Activated CD4-positive, alpha-beta T cell treated with anti-CD3 and anti-CD28 coated beads for 4 hours (primary cell): ENCODE measurements at regions not wholly inside any gene's neighbourhood (a gene's known extent, or its start where the extent isn't known, plus 50 kb on each side); places are given as distances from the start of the nearest gene placed in this dataset.

ENCODE experiments used
- DNase-seq, 2 donors: peaks; one replicate each; pipeline ENCODE4 v3.0.0-alpha.2; 2020

DNA sequence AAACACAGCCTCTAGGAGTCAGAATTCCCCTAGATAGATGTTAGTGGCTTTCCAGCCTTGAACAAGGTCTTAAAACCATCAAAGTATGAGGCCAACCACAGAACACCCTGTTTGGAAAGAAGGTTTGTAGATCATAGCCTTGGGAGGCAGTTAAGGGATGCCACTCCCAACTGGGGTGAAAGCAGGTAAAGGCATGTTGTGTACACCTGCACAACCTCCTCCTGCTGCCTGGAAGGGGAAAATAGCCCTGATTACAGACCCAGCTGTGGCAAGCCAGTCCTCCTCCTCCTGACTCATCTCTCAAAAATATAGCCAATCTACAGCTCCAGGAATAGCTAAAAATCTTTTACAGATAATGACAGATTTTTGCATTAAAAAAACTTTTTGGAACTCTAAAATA is 108.1 kb downstream of the RBM43 start:
- no peak for DNase-seq

DNA sequence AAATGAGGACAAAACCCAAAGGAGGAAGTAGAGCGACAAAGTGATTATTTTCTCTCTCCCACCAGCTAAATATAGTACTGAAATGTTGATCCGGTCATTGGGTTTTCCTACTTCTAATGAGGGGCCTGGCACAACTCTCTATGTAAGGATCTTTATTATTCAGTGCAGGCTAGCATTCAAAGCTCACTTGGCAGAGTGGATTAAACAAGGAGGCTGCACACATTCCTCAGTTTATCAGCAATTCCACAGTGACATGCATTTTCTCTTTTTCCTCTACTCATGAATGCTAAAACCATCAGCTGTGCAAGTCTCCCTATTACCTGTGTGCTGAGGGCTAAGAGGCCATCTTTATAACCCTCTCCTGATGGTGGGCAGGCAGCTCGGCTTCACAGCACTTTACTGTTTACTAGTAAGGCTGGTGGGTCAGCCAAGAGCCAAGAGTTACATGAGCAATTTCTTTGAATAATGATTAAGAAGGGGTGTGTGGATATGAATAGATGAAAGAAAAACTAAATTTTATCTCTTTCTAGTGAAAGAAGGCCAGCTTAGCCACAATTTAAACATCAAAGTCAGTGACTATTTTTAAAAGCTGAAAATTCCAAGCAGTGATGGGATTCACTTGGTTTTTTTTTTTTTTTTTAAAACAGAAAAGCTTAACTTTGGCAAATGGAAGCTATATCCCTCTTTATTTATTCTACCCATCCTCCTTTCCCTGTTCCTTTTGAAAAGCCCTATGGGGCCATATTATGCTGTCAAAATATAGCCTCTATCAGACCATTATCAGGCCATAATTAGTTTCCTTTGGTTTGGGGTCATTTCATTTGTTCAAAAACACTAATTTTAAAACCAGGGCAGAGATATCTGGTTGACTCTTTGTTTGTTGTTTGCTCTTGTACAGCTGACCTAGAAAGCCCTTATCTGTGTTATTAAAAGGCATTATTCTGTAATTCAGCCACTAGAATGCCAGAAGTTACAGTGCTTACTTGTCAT is 111.0 kb downstream of the RBM43 start:
- DNase-seq = no peak

DNA sequence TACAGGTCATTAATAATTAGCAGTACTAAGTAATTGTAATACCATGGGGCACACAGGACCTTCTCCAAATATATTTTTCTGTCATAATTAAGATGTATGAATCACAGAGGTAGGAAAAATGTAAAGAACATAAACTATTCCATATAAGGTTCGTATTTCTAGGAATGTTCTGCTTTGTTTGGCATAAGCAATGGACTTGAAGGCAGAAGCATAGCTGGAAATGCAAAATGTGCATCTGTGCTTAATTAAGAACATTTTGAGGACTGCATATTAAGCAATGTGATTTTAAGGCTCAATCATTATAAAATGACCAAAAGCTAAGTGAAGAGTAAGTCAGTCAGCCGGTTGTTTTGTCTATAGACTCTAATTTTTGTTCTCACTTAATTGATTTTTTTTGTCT is 123.2 kb downstream of the RBM43 start:
- DNase-seq = no peak

GRCh38 chr2:151137526-151137925 is 124.1 kb downstream of the RBM43 start:
- DNase-seq = no peak

DNA sequence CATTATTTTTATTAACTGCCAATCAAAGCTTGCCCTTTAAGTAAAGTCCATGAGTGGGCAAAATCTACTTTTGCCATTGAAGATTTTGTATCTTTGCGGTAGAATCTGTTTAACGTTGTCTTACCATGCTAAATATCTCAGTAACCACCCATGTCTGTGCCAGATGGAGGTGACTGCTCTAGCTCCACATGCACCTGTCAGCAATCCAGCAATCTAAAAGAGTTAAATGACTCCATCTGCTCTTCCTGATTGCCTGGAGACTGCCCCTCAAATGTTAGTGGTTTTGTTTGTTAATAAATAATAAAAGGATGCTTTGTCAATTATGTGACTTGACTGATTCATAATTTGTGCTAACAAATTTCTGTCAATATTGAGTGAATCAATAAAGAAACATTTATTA is 141.7 kb downstream of the RBM43 start:
- no peak for DNase-seq

DNA sequence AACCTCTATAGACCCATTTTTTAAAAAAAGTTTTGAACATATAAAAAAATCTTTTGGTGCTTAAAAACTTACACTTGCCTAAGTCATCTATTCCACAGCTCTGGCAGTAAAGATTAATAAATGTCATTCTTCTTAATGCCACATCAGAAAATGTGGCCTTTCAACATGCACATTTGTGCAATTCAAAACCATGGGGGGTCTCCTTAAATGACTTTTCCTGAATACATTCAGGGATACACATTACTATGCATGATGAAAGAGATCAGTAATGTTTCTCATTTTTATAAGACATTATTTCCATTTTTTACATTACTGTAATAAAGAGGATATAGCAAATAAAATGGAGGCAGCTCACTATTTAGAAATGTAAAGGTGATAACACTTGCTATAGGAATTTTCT is 142.3 kb downstream of the RBM43 start:
- no peak for DNase-seq

DNA sequence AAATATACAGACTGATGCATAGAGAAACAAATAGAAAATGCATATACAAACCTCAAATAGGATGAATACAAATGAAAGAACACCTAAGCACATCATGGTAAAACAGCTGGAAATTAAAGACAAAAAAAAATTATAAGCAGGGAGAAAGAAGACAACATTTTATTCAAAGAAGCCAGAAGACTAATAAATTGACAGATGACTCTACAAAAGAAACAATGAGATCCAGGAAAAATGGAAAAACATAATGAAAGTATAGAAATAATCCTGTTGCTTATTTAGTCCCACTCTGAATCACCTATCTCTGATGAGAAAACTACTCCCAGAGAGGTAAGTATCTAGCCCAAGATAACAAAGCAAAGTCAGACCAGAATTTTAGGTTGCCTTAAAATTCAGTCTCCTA is 143.4 kb downstream of the RBM43 start:
- DNase-seq = no peak

- DNase-seq = no peak
Observed at GRCh38 chr2:151114874-151115273, 146.8 kb downstream of the RBM43 start.

- no peak for DNase-seq
Observed at GRCh38 chr2:151113318-151113717, 148.3 kb downstream of the RBM43 start.

- no peak for DNase-seq
Observed at GRCh38 chr2:151111599-151112278, 149.9 kb downstream of the RBM43 start.

GRCh38 chr2:151106805-151107506 is 154.7 kb downstream of the RBM43 start:
- DNase-seq = no peak

DNA sequence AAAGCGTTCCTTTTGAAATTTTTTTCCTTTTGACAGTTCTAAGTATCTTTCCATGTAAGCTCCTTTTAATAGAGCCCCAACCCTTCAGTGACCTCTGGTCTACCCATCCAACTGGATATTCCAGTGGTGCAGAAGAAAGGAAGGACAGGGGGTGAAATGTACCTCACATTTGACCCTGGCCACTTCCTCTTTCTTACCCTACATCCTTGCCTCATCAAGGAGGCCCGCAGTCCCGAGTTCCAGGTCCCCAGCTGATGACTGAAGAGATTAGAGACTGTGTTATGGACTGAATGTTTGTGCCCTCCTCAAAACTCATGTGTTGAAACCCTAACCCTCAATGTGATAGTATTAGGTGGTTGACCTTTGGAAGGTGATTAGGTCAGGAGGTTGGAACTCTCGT is 158.1 kb downstream of the RBM43 start:
- no peak for DNase-seq

DNA sequence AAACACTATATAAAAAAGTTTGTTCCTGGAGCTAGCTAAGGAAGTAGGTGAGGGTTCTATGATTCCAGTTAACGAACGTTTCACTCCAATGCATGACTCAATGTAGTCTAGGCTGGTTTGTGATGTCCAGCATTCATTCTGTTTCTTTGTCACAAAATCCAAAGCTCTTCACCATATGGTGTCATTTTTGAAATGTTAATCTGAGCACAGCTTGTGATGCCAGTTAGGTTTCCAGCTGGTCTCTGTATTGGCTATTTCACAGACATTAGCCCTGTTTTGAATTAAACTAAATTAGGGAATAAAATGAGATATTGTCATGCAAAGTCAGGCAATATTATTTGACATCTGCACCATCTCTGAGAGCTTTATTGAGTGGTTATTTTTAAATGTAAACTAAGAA is 159.4 kb downstream of the RBM43 start:
- no peak for DNase-seq

GRCh38 chr2:151098841-151099240 is 162.8 kb downstream of the RBM43 start:
- DNase-seq = no peak

GRCh38 chr2:151097895-151098294 is 163.8 kb downstream of the RBM43 start:
- DNase-seq = no peak

DNA sequence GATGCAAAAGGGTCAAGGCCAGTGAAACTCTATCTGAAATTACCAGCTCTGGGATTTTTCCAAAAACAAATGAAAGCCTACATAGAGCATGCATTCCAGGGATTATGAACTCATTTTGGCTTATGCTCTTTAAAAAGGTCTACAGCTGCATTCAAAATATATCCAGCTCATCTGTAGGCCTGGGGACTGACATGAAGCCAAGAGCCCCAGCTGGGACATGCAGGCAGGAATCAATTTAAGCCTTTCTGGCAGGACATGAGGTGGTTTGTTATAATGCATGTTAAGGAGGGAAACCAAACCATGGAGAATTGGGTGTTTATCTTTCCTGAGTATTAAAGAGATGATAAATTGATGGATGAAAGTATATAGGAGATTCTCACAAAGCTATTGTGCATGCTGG is 164.5 kb downstream of the RBM43 start:
- DNase-seq = no peak

DNA sequence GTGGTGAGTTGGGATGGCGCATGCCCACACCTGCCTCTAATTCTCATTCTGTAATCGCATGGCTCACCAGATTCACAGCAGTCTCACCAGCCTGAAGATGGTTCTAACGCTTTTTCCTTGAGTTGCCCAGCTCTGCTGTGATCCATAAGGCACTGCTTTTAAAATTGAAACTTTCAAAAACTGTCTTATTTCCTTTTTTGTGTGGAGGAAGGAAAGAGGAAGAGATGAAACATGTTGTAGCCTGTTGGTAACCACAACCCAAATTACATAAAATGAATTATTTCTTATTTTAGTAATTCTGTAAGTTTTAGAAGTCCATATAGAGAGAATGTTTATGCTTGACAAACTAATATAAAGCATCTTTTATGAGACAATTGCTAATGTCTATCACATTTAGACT is 165.4 kb downstream of the RBM43 start:
- DNase-seq = no peak

GRCh38 chr2:151095463-151095862 is 166.2 kb downstream of the RBM43 start:
- DNase-seq = no peak

DNA sequence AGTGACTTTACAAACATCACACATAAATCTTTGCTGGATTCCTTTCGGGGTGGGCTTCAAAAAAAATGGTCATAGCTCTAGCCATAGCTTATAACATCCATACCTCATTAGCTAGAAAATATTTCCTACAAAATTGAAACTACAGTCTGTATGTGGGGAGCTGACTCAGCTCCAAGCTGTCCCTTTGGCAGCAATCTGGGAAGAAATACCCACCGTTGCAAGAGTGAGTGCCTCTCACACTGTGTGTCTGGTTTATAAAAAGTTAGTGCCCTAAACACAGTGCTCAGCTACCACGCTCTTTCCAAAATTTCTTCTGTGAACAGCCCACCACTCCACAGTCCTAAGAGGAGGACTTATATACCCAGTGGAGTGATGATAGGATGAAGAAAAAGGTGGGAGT is 170.1 kb downstream of the RBM43 start:
- no peak for DNase-seq

DNA sequence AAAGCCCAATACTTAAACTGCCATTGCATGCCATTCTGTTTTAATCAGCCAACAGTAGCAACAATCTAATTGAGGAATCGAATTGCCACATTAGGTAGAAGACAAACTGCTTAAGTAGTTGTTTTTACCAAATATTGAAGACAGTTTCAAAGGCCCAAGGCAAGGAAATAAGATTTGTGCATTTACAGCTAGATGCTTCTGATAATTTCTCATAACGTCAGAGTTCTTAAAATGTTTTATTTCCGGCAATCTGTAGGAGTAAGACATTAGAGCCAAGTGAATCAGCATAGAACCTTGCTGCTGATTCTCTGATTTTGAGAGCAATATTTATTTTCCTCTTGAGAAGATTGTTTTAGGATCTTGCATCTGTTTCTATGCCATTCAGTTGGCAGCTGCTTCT is 174.3 kb downstream of the RBM43 start:
- DNase-seq = no peak

DNA sequence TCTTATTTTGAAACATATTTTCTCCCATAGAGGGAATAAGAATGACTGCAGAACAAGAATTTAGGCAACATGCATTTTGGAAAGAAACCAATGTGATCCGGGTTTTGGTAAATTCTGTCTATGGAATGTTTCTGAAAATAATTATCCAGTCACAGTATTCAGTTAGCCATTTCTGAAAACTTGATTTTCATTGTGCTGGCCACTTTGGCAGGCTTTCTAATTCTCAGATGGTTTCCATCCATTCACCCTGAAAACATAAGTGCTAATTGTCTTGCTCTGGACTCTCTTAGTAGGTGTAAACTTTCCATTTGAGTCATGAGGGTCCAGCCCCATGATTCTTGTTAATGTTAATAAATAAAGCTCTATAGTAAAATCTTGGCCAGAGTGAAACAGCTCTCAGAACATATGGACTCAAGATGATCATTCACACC is 176.5 kb downstream of the RBM43 start:
- no peak for DNase-seq

DNA sequence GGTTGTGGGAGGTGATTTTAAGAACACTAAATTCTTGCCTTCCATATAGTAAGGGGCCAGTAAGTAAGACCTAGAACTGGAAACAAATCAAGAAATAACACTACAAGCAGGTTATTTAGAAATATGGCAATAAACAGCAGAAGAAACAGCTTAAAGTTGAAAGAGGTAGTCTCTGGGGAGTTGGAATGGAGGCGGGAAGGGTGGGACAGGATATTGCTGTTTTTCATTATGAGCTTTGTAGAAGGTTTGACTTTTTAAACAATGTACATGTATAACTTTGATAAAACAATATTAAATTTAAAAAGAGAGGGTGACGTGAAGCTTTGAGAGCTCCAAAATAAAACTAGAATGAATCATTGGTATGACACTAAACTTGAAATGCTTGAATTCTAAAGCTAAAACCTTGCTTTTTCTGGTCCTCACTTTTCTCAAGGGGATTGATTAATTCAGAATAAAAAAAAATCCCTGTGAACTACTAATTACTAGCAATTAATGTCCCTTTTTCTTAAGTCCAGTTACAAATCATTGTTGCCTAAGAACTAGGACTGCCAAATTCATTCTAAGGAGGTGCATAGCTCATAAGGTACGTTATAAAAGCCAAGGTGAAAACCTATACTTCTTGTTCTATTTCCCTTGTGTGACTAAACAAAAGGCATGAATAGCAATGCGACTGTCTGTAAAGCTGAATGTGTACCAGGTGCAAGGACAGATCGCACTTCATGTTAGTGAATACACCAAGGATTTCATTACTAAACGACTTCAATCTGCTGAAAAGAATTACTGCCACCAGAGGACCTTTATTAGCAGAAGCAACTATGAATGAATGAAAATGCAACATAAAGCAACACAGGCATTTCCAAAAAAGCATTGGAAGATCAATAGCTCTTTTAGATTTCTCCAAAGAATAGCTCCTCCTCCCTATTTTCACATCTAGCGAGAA is 177.5 kb downstream of the RBM43 start:
- DNase-seq = no peak
